NCI-H226 (cell line): ENCODE measurements at regions not wholly inside any gene's neighbourhood (a gene's known extent, or its start where the extent isn't known, plus 50 kb on each side); places are given as distances from the start of the nearest gene placed in this dataset.

Experiments
- DNase-seq: peaks from one replicate; pipeline ENCODE4 v3.0.0-alpha.2; 2015

- DNase-seq, result peak; percentile 97
Measured at GRCh38 chr3:106728315-106729098, 648.7 kb upstream of the CCDC54 start.

DNA sequence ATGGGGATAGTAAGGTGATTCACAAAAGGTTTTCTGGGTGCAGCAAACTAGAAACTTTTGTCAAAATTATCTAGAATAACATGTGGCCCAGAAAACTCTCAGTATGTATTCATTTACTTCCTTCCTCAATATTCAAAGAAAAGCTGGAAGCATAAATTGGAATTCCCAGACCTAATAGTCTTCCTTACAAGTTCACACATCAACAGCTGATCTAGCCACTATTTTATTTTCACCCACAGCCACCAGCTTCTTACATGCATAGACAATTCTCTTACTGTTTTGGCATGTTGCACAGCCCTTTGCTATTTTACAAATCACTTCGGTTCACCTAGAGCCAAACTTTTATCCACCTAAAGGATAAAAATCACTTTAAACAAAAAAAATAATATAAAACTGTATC is 647.8 kb upstream of the CCDC54 start:
- DNase-seq, result no peak

DNA sequence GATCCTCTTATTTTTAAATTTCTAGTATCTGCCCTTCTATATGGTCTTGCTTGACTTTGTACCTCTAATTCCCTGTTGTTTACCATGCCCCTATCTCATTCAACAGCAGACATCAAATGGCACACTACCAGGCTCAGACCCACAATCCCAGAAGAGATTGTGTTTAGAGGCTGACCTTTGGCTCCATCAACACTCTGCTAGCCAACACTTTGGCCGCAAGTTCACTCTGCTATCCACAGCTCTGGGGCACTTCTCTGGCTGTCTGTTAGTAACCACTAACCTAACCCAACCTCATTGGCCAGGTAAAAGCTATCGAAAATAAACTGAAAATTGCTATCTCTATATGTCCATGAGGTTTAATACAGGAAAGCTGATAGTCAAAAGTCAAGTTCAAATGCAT is 646.0 kb upstream of the CCDC54 start:
- DNase-seq, result no peak

DNA sequence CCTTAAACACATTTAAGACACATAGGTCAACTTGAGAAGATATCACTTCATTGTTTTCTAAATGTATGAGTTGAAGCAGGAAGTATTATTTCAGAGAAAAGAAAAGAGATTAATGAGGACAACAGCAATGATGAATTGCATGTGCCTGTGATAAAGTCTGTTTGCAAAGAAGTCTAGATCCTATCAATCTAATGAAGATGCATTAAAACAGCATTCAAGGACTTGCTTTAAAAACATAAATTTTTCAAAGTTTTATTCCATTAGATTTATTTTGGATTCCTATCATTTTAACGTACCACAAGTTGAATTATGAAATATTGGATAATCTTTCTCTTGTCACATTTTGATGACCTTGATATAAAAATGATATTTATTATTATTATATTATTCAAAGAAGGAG is 642.5 kb upstream of the CCDC54 start:
- DNase-seq, result no peak

- no peak for DNase-seq
Measured at GRCh38 chr3:106737265-106737664, 640.0 kb upstream of the CCDC54 start.

GRCh38 chr3:106740116-106740515 is 637.1 kb upstream of the CCDC54 start:
- no peak for DNase-seq

GRCh38 chr3:106745344-106746168 is 631.7 kb upstream of the CCDC54 start:
- peak; percentile 91 for DNase-seq

DNA sequence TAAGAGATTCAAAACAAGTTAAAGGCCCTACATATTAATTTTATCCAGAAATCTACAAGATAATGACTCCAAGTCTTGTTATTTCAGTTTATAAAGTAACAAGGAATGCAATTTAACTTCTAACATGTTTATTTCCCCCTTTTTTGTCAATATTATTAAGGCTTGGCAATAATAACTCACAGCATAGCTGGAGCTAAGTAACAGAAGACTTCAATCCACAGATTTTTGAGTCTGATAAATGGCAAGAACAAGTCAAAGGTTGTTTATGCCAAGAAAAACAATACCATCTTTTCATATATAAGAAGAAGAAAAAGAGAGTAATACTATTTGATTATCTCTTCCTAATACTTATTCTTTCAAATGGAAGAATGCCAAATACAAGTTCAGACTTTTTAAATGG is 631.0 kb upstream of the CCDC54 start:
- no peak for DNase-seq

DNA sequence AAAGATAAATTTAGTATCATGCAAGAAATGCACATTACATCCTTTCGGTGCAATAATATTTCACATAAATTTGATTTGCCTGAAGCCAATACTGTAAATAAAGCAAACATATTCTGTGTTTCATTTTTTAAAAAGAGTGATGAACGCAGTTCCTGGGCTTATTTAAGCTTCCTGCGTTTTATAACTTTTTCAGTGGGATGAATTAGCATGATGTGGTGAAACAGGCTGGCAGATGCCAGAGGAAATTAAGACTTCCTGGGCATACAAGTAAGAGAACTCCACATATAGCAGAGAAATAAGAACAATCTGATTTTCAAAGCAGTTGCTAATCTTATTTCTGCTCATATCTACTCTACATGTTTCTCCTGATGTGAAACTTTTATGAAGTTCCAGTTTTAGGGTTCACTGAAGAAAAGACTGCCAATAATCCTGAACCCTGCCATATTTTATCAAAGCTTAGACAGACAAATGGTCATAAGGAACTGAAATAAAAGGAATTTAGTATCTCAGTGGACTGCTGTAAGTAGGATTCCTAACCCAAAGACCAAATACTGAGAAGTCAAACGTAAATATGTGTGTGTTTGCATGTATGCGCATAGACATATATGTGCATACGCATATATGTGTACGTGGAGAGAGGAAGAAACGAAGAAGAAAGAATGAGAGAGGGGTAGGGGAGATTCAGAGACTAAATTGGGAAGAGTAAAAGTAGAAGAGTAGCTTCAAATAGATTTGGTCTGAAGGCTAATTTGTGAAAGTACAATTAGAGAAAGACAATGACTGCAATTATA is 628.6 kb upstream of the CCDC54 start:
- no peak for DNase-seq

DNA sequence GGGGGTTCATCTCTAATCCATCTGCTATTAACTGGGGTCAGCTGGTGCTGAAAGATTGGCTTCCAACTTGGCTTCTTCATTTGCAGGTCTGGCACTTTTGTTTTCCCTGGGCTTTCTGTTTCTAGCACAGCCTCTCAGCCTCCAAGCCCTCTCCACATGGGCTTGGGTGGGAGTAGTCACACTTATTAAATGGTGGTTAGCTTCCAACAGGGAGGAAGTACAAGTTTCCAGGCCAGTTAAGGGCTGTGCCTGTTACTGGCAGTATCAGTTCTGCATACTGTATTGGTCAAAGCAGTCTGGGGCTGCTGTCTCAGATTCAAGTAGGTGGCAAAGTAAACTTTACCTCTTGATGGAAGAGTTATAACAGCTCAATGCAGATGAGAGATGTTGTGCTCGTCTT is 627.1 kb upstream of the CCDC54 start:
- peak; percentile 35 for DNase-seq

- no peak for DNase-seq
Measured at GRCh38 chr3:106755336-106755735, 621.9 kb upstream of the CCDC54 start.

- DNase-seq, result no peak
Measured at GRCh38 chr3:106756901-106757300, 620.3 kb upstream of the CCDC54 start.

DNA sequence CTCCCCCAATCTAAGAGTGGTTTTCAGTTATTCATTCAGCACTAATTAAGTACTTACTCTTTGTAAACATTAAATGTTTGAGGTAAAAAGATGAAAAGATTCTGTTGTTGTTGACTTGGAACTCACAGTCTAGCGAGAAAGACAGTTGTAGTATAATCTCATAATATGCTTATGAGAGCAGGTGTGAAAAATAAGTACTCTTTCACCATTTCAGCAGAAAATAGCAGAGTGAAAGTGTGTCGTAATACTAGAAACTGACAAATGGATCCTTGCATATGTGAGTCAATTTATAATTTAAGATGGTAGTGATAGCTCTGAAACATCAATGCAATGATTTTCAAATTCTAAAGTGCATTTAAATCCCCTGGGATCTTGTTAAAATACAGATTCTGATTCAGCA is 618.8 kb upstream of the CCDC54 start:
- no peak for DNase-seq

DNA sequence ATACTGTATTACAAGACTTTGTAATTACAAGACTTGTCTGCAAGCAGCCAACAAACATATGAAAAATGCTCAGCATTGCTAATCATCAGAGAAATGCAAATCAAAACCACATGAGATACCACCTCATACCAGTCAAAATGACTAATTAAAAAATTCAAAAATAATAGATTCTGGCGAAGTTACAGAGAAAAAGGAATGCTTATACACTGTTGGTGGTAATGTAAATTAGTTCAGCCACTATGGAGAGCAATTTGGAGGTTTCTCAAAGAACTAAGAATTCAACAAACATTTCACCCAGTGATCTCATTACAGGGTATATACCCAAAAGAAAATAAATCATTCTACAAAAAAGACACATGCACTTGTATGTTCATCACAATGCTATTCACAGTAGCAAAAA is 617.5 kb upstream of the CCDC54 start:
- no peak for DNase-seq

DNA sequence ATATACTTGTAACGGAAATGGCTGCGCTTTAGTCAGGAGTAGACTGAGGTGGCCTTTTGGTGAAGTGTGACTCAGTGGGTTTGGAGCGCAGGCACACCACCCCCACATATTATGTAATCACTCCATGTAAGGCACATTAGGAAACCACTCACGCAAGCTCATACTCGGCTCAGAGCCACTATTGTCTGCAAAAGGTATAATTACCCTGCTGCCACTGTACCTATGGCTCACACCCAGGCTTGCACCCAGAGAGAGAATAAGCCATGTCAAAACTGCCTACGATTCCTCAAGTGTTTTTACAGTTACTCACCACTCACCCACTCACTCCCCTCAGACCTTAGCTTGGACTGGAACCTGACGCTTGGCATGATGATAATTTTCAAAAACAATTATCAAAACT is 611.9 kb upstream of the CCDC54 start:
- DNase-seq, result peak; percentile 97

DNA sequence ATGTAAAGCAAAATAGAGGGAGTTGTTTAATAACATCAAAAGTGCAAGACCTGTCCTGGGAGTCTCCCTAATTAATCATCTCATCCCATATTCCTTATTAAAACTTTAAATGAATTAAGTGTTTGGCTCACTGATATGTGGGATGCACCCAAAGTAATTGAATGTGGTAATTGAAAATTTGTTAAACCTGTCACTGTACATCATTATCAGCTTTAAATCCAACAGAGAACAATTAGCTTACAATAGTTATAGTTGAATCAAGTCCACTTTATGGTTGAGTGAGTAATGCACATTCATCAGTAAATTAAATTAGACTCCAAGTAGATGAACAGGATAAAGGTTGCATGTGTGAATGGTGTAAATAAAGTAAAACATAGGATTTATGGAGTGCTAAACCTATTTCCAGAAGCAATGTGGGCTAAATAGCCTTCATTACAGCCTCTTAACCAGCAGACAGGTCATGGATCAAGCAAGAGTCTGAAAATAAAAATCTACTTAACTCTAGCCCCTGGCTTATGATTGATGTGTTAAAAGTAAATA is 608.2 kb upstream of the CCDC54 start:
- no peak for DNase-seq

- DNase-seq, result no peak
Measured at GRCh38 chr3:106773795-106774194, 603.4 kb upstream of the CCDC54 start.

GRCh38 chr3:106783231-106783630 is 594.0 kb upstream of the CCDC54 start:
- DNase-seq, result no peak

DNA sequence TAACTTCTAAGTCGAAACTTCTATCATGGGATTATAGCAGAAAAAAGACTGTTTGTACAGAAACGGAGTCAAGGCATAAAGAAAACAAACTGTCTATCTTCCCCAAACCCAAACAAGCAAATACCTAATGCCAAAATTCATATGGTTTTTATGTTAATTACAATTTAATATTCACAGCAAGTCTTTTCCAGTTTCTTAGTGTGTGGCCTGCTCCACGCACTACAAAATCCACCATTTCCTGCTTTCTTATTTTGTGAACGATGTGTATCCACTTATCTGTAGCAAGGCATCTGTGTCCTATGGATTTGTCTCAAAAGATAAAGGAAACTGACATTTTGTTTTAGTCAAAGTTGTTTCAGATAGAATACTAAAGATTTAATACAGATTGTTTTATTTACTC is 588.0 kb upstream of the CCDC54 start:
- no peak for DNase-seq

- DNase-seq, result peak; percentile 7
Measured at GRCh38 chr3:106792716-106793115, 584.5 kb upstream of the CCDC54 start.

- DNase-seq, result no peak
Measured at GRCh38 chr3:106794442-106794841, 582.8 kb upstream of the CCDC54 start.

- no peak for DNase-seq
Measured at GRCh38 chr3:106795553-106795952, 581.7 kb upstream of the CCDC54 start.

GRCh38 chr3:106797461-106797860 is 579.8 kb upstream of the CCDC54 start:
- DNase-seq, result no peak
